ENCODE measurements at regions not wholly inside any gene's neighbourhood (a gene's known extent, or its start where the extent isn't known, plus 50 kb on each side); places are given as distances from the start of the nearest gene placed in this dataset.

DNA sequence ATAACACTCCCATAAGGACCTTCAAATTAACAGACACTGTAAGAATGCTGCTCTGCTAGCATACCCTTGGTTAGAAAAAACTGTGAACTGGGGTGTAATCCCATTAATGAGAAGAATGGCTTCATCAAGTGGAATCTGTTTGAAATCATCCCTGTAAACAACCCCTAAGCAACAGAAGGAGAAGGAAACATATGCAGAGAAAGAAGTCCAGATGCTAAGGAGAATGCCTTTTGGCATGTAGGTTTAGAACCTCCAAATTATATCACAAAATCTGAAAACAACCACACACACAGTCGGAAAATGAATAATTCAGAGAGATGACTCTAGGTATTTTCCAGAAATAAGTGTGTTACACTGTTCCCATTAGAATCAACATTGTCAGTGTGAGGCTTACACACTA lies 140.2 kb downstream of the NUAK1 start:
- DNase-seq: no peak
- Histone ChIP-seq H3K9ac (ENCODE audit: low read length in 3 of 3) (no peak overlapping the region), H3K4me1 (ENCODE audit: control insufficient read depth in 2 of 3, insufficient read depth in 2 of 3, low read depth in 1 of 3, low read length in 3 of 3) (no peaks in the 10 kb centered on the region), H3K27ac (ENCODE audit: low read depth in 2 of 2, low read length in 2 of 2) (no peak overlapping the region), H3K9me3 (ENCODE audit: control insufficient read depth in 2 of 3, insufficient read depth in 1 of 3, low read length in 3 of 3) (no peaks in the 10 kb centered on the region), H3K36me3 (ENCODE audit: control insufficient read depth in 2 of 3, insufficient read depth in 3 of 3, low read length in 3 of 3) (no peaks in the 10 kb centered on the region), H3K4me3 (ENCODE audit: low read length in 3 of 3) (no peak overlapping the region), H3K27me3 (ENCODE audit: control insufficient read depth, insufficient read depth, low read length) (no peaks in the 10 kb centered on the region)
- TF ChIP-seq CTCF (IDR thresholded peaks at IDR 0.05; ENCODE audit: borderline replicate concordance, extremely low read depth, insufficient read depth): no peak
- no peak for FAIRE-seq
- intact Hi-C loops (cut with DNase I): no loop called here

DNA sequence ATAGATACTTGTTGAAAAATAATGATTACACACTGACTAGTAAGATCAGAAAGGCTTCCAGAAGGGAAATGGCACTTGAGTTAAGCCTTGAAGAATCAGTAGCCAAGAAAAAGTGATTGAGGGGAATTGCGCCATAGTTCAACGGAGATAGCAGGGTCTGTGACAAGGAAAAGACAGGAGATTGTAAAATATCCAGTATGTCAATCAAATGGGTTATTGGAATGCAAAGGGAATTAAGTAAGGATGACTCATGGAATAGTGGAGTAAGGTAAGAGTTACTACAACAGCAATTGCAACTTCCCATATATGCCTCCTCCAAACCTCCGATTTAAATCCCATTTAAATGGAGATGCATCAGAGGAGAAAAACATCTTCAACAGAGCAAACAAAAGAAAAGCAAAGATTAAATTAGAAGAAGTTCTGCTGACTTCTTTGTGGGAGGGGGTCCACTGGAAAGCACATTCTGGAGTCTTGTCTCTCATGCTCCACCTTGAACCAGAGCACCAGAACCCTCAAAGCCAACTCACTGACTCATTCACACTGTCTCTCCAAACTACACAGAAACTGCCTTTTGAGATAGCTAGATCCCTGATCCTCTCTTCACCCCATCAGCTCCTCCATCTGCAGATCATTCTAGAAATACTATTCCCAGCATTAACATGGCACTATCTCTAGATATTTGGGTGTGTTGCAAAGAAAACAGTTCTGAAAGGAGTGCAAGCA lies 138.2 kb downstream of the NUAK1 start:
- Histone ChIP-seq H3K4me3 (ENCODE audit: low read length in 3 of 3) (no peak overlapping the region), H3K9me3 (ENCODE audit: control insufficient read depth in 2 of 3, insufficient read depth in 1 of 3, low read length in 3 of 3) (no peaks in the 10 kb centered on the region), H3K27ac (ENCODE audit: low read depth in 2 of 2, low read length in 2 of 2) (no peak overlapping the region), H3K36me3 (ENCODE audit: control insufficient read depth in 2 of 3, insufficient read depth in 3 of 3, low read length in 3 of 3) (no peaks in the 10 kb centered on the region), H3K4me1 (ENCODE audit: control insufficient read depth in 2 of 3, insufficient read depth in 2 of 3, low read depth in 1 of 3, low read length in 3 of 3) (no peaks in the 10 kb centered on the region), H3K9ac (ENCODE audit: low read length in 3 of 3) (no peak overlapping the region), H3K27me3 (ENCODE audit: control insufficient read depth, insufficient read depth, low read length) (no peaks in the 10 kb centered on the region)
- DNase-seq (no peak), FAIRE-seq (no peak)
- intact Hi-C loops (cut with DNase I): no loop called here
- no peak for TF ChIP-seq CTCF (IDR thresholded peaks at IDR 0.05; ENCODE audit: borderline replicate concordance, extremely low read depth, insufficient read depth)

- no peak overlapping the region for H3K4me3 ChIP-seq (ENCODE audit: low read length in 3 of 3)
- intact Hi-C loops (cut with DNase I): no loop called here
- no peaks in the 10 kb centered on the region for H3K4me1 ChIP-seq (ENCODE audit: control insufficient read depth in 2 of 3, insufficient read depth in 2 of 3, low read depth in 1 of 3, low read length in 3 of 3)
- no peak overlapping the region for H3K27ac ChIP-seq (ENCODE audit: low read depth in 2 of 2, low read length in 2 of 2)
- no peak for TF ChIP-seq CTCF (IDR thresholded peaks at IDR 0.05; ENCODE audit: borderline replicate concordance, extremely low read depth, insufficient read depth)
- FAIRE-seq: no peak
- H3K9ac ChIP-seq (ENCODE audit: low read length in 3 of 3): no peak overlapping the region
- no peak for DNase-seq
- no peaks in the 10 kb centered on the region for H3K36me3 ChIP-seq (ENCODE audit: control insufficient read depth in 2 of 3, insufficient read depth in 3 of 3, low read length in 3 of 3)
- H3K9me3 ChIP-seq (ENCODE audit: control insufficient read depth in 2 of 3, insufficient read depth in 1 of 3, low read length in 3 of 3): no peaks in the 10 kb centered on the region
- H3K27me3 ChIP-seq (ENCODE audit: control insufficient read depth, insufficient read depth, low read length): no peaks in the 10 kb centered on the region
Observed at GRCh38 chr12:106001105-106001836, 137.5 kb downstream of the NUAK1 start.

Data from kidney (tissue), 13 donors.